ENCODE measurements at regions not wholly inside any gene's neighbourhood (a gene's known extent, or its start where the extent isn't known, plus 50 kb on each side); places are given as distances from the start of the nearest gene placed in this dataset.

DNA sequence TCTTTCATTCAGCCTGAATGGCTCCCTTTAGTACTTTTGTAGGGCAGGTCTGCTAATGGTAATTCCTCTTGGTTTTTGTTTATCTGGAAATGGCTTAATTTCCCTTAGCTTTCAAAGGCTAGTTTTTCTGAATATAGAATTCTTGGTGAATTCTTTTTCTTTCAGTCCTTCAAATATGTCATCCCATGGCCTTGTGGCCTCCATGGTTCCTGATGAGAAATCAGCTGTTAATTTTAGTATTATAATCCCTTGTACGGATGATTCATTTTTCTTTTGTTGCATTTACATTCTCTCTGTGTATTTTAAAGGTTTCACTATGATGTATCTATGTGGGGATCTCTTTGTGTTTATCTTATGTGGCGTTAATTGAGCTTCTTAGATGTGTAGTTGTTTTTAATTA, 179.6 kb upstream of the ARG1 start:
- TF ChIP-seq POLR2A (IDR thresholded peaks at IDR 0.05), result no peak
- TF ChIP-seq, protein P1, sequence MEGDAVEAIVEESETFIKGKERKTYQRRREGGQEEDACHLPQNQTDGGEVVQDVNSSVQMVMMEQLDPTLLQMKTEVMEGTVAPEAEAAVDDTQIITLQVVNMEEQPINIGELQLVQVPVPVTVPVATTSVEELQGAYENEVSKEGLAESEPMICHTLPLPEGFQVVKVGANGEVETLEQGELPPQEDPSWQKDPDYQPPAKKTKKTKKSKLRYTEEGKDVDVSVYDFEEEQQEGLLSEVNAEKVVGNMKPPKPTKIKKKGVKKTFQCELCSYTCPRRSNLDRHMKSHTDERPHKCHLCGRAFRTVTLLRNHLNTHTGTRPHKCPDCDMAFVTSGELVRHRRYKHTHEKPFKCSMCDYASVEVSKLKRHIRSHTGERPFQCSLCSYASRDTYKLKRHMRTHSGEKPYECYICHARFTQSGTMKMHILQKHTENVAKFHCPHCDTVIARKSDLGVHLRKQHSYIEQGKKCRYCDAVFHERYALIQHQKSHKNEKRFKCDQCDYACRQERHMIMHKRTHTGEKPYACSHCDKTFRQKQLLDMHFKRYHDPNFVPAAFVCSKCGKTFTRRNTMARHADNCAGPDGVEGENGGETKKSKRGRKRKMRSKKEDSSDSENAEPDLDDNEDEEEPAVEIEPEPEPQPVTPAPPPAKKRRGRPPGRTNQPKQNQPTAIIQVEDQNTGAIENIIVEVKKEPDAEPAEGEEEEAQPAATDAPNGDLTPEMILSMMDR (IDR thresholded peaks at IDR 0.05), result no peak

DNA sequence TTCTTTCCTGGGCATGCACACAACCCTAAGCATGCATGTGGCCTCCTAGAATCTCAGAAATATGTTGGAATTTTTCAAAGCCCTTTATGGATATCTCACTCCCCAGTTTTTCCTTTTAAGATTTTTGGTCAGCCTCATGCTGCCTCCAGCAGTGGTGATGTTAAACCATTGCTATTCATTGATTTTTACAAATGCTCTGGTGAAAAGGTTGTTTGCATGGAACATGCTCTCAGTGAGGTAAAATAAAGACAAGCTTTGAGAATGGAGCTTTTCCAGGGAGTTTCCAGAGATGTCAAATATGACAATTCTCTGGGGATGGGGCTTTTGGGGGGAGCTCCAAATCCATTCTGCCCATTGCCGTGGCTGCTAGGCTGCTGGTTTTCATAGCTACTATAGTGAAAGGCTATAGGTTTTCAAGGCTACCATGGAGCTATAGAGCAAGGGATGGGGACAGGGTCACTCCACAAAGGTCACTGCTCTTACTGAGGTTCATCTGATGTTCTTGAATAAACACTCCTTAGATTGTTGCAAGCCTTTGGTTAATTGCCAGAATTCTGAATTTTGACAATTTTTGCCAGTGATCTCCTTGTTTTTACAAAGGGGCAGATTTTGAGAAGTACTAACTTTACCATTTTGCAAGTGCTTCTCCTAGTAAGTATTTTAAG, 178.1 kb upstream of the ARG1 start:
- Histone ChIP-seq H3K27ac (no peak overlapping the region), H3K4me1 (no peaks in the 10 kb centered on the region), H3K9me3 (peaks cover 0 to 3% of the 10 kb centered on the region in 2 donors), H3K36me3 (no peaks in the 10 kb centered on the region), H3K4me3 (no peak overlapping the region), H3K27me3 (no peaks in the 10 kb centered on the region)
- intact Hi-C loops (cut with DNase I; ENCODE audit: low total_unique reads), result no loop called here
- no peak for DNase-seq
- TF ChIP-seq POLR2A (IDR thresholded peaks at IDR 0.05), result no peak
- TF ChIP-seq, protein P1 (IDR thresholded peaks at IDR 0.05), result no peak

More for the DNA sequence above, 179.6 kb upstream of the ARG1 start:
- H3K4me1 ChIP-seq, result no peaks in the 10 kb centered on the region
- H3K27me3 ChIP-seq, result no peaks in the 10 kb centered on the region
- H3K27ac ChIP-seq, result no peak overlapping the region
- intact Hi-C loops (cut with DNase I; ENCODE audit: low total_unique reads), result no loop called here
- no peak overlapping the region for H3K4me3 ChIP-seq
- H3K36me3 ChIP-seq, result no peaks in the 10 kb centered on the region
- peaks cover 0 to 3% of the 10 kb centered on the region in 2 donors for H3K9me3 ChIP-seq
- DNase-seq, result no peak

DNA sequence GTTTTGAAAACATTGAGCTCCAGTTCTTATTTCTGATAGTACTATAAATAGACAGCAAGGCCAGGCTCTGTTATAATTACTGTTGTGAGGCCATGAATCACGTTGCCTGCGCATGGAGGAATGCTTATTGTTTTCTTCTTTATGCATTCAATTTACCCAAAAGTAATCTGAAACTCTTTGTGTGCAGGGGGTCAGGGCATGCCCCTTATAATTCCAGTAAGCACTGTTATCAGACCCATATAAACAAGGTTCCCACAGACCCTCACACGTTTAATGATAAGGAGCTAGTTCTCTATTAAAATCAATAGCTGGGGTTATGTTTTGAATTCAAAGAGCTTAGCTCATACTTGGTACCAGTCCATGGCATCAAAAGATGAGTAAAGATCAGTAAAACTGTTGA, 174.8 kb upstream of the ARG1 start:
- TF ChIP-seq, protein P1 (IDR thresholded peaks at IDR 0.05), result no peak
- TF ChIP-seq POLR2A (IDR thresholded peaks at IDR 0.05), result no peak
- no peaks in the 10 kb centered on the region for H3K36me3 ChIP-seq
- peaks cover 0 to 3% of the 10 kb centered on the region in 2 donors for H3K9me3 ChIP-seq
- no peak overlapping the region for H3K27ac ChIP-seq
- no peak overlapping the region for H3K4me3 ChIP-seq
- H3K27me3 ChIP-seq, result no peaks in the 10 kb centered on the region
- no peaks in the 10 kb centered on the region for H3K4me1 ChIP-seq
- DNase-seq, result no peak
- intact Hi-C loops (cut with DNase I; ENCODE audit: low total_unique reads), result no loop called here

GRCh38 chr6:131399433-131399832, 173.6 kb upstream of the ARG1 start:
- Histone ChIP-seq H3K27ac (no peak overlapping the region), H3K4me1 (no peaks in the 10 kb centered on the region), H3K9me3 (no peaks in the 10 kb centered on the region), H3K36me3 (no peaks in the 10 kb centered on the region), H3K27me3 (no peaks in the 10 kb centered on the region), H3K4me3 (no peak overlapping the region)
- TF ChIP-seq, protein P1 (IDR thresholded peaks at IDR 0.05), result no peak
- no peak for TF ChIP-seq POLR2A (IDR thresholded peaks at IDR 0.05)
- no peak for DNase-seq
- intact Hi-C loops (cut with DNase I; ENCODE audit: low total_unique reads), result no loop called here

- Histone ChIP-seq H3K4me1 (no peaks in the 10 kb centered on the region), H3K27ac (no peak overlapping the region), H3K36me3 (no peaks in the 10 kb centered on the region), H3K4me3 (no peak overlapping the region), H3K27me3 (no peaks in the 10 kb centered on the region), H3K9me3 (no peaks in the 10 kb centered on the region)
- no peak for TF ChIP-seq POLR2A (IDR thresholded peaks at IDR 0.05)
- TF ChIP-seq, protein P1 (IDR thresholded peaks at IDR 0.05), result no peak
- intact Hi-C loops (cut with DNase I; ENCODE audit: low total_unique reads), result no loop called here
- DNase-seq, result no peak
Observed at GRCh38 chr6:131400054-131400778, 172.8 kb upstream of the ARG1 start.

All from uterus (tissue), 3 donors.